Ascending aorta (tissue), 2 donors: ENCODE measurements at regions not wholly inside any gene's neighbourhood (a gene's known extent, or its start where the extent isn't known, plus 50 kb on each side); places are given as distances from the start of the nearest gene placed in this dataset.

Experiments used
- DNase-seq, 2 donors: peaks; one replicate each; pipeline ENCODE4 v3.0.0-alpha.2; 2019; ENCODE audit warnings: low spot score in 2 of 2
- H3K27ac ChIP-seq, 2 donors: fragments of 200-600 bp; sonication (generic); one replicate each; pipeline ENCODE4 v1.5.1; 2016 to 2017; ENCODE audit warnings: mild to moderate bottlenecking in 1 of 2
- H3K27me3 ChIP-seq: fragments of 200-600 bp; sonication (generic); one replicate; pipeline ENCODE4 v1.5.1; 2017
- H3K36me3 ChIP-seq, 2 donors: fragments of 200-600 bp; sonication (generic); one replicate each; pipeline ENCODE4 v1.5.1; 2016
- H3K4me1 ChIP-seq, 2 donors: fragments of 200-600 bp; sonication (generic); one replicate each; pipeline ENCODE4 v1.5.1; 2016 to 2017; ENCODE audit warnings: mild to moderate bottlenecking in 1 of 2
- H3K4me3 ChIP-seq, 2 donors: fragments of 200-600 bp; sonication (generic); one replicate each; pipeline ENCODE4 v1.5.1; 2016 to 2017; ENCODE audit warnings: mild to moderate bottlenecking in 1 of 2
- H3K9me3 ChIP-seq, 2 donors: fragments of 200-600 bp; sonication (generic); one replicate each; pipeline ENCODE4 v1.5.1; 2016
- intact Hi-C: fragments of 100-400 bp; cut with DNase I; formaldehyde crosslinking; loops from one replicate; pipeline ENCODE4 v1.15.1; 2023
- TF ChIP-seq, protein P1 (sequence below), 3 experiments: fragments of 200-600 bp in 2 of 3; fragments of 450-650 bp in 1 of 3; sonication (generic) in 2 of 3; IDR thresholded peaks; one replicate each; pipeline ENCODE4 v1.5.1; 2016 to 2019; ENCODE audit warnings: antibody characterized with exemption in 3 of 3, mild to moderate bottlenecking in 1 of 3, moderate library complexity in 1 of 3

DNA sequence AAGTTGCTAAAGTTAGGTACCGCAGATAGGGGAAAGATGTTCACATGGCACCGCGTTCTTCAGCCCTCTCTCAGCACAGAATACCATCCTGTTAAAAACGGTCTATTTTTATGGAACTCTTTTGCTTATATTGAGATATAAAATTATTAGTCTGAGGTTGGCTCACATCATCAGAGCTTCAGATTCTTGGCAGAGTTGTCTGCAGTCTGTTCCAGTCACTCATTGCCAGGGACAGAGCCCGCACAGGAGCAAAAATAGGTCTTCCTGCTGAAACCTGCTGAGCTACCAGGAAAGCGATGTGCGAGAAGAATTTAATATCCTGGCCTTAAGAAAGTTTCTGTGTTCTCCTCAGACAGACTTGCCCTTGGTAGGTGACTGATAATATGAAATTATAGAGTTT lies 249.8 kb downstream of the VRK1 start:
- no peak for DNase-seq
- Histone ChIP-seq H3K4me1 (no peaks in the 10 kb centered on the region), H3K27ac (no peak overlapping the region), H3K36me3 (no peaks in the 10 kb centered on the region), H3K9me3 (no peaks in the 10 kb centered on the region), H3K27me3 (no peaks in the 10 kb centered on the region), H3K4me3 (no peak overlapping the region)
- intact Hi-C loops: no loop called here
- TF ChIP-seq, protein P1, sequence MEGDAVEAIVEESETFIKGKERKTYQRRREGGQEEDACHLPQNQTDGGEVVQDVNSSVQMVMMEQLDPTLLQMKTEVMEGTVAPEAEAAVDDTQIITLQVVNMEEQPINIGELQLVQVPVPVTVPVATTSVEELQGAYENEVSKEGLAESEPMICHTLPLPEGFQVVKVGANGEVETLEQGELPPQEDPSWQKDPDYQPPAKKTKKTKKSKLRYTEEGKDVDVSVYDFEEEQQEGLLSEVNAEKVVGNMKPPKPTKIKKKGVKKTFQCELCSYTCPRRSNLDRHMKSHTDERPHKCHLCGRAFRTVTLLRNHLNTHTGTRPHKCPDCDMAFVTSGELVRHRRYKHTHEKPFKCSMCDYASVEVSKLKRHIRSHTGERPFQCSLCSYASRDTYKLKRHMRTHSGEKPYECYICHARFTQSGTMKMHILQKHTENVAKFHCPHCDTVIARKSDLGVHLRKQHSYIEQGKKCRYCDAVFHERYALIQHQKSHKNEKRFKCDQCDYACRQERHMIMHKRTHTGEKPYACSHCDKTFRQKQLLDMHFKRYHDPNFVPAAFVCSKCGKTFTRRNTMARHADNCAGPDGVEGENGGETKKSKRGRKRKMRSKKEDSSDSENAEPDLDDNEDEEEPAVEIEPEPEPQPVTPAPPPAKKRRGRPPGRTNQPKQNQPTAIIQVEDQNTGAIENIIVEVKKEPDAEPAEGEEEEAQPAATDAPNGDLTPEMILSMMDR (IDR thresholded peaks at IDR 0.05): no peak

DNA sequence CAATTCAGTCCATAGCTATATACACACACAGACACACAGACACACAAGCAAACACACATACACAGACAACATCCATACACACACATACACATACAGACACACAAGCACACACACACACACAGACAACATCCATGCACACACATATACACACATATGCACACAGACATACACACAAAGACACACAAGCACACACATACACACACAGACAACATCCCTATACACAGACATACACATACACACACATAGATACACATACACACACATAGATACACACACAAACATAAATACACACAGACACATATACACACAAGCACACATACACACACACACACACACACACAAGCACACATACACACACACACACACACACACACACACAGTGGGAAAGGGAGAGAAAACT lies 254.8 kb downstream of the VRK1 start:
- no peak overlapping the region for H3K4me3 ChIP-seq
- intact Hi-C loops: no loop called here
- H3K27me3 ChIP-seq: no peaks in the 10 kb centered on the region
- H3K9me3 ChIP-seq: no peaks in the 10 kb centered on the region
- H3K27ac ChIP-seq: no peak overlapping the region
- no peaks in the 10 kb centered on the region for H3K36me3 ChIP-seq
- TF ChIP-seq, protein P1 (IDR thresholded peaks at IDR 0.05): no peak
- DNase-seq: no peak
- H3K4me1 ChIP-seq: no peaks in the 10 kb centered on the region

DNA sequence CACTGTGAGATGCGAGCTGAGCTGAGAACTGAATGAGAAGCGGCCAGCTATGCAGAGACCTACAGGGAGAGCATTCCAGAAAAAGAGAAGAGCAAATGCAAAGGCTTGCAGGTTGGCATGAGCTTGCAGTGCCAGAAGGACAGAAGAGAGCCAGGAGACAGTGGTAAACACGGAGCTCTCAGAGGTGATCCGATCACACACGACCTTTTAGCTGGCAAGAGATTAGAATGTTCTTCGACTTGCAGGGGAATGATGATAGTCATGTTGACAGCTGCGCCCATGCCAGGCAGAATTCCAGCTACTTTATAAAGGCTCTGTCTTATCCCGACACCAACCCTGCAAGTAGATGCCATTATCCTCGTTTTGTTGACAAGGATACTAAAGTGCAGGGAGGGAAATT lies 256.8 kb downstream of the VRK1 start:
- no peak overlapping the region for H3K27ac ChIP-seq
- intact Hi-C loops: no loop called here
- no peak for DNase-seq
- no peaks in the 10 kb centered on the region for H3K27me3 ChIP-seq
- H3K9me3 ChIP-seq: no peaks in the 10 kb centered on the region
- TF ChIP-seq, protein P1 (IDR thresholded peaks at IDR 0.05): no peak
- H3K36me3 ChIP-seq: no peaks in the 10 kb centered on the region
- no peaks in the 10 kb centered on the region for H3K4me1 ChIP-seq
- H3K4me3 ChIP-seq: no peak overlapping the region

DNA sequence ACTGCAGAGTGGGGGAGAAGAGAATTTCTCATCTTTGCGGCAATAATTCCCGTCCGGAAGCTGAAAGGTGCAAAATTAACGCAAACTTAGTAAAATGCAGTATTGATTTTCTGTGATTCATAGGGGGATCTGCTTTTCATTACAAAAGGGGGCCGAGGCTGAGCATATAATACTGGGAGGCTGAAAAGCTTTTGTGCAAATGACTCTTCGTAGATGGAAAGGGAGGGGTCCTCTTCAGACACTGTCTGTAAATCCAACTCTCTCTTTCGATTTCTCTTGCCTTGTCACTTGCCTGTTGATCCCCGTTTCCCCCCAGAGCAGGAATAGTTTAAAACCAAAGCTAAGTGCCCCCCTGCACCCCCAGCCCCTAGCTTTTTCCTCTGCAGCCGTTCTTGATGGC lies 258.2 kb downstream of the VRK1 start:
- no peaks in the 10 kb centered on the region for H3K36me3 ChIP-seq
- intact Hi-C loops: no loop called here
- TF ChIP-seq, protein P1 (IDR thresholded peaks at IDR 0.05): no peak
- H3K27ac ChIP-seq: no peak overlapping the region
- no peaks in the 10 kb centered on the region for H3K4me1 ChIP-seq
- no peaks in the 10 kb centered on the region for H3K9me3 ChIP-seq
- no peak for DNase-seq
- no peak overlapping the region for H3K4me3 ChIP-seq
- no peaks in the 10 kb centered on the region for H3K27me3 ChIP-seq

DNA sequence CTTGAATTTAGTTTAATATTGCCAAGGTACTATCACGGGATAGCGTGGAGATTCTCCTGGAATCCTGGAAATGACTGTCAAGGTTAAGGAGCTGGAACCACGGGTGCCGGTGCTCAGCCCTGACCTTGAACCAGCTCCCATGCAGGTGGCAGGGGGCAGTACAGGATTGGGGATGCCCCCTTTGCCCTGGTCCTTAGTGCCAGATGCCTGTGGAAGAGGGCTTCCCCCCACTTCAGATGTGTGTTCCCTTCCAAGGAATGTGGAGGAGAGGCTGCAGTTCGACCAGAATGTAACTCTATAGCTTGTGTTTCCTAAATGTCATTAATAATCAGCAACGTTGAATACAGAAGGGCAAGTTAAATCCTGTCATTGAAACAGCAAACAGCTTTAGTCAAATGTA lies 258.9 kb downstream of the VRK1 start:
- Histone ChIP-seq H3K9me3 (no peaks in the 10 kb centered on the region), H3K4me1 (no peaks in the 10 kb centered on the region), H3K27ac (no peak overlapping the region), H3K36me3 (no peaks in the 10 kb centered on the region), H3K27me3 (no peaks in the 10 kb centered on the region), H3K4me3 (no peak overlapping the region)
- no peak for DNase-seq
- intact Hi-C loops: no loop called here
- TF ChIP-seq, protein P1 (IDR thresholded peaks at IDR 0.05): no peak
